OCI-M1 (cell line): ENCODE measurements at regions not wholly inside any gene's neighbourhood (a gene's known extent, or its start where the extent isn't known, plus 50 kb on each side); places are given as distances from the start of the nearest gene placed in this dataset.

Source experiments
- DNase-seq: peaks from one replicate; lab custom pipeline; 2025; lab: John Stamatoyannopoulos, UW

- DNase-seq = no peak
Measured at GRCh38 chr5:81914696-81915095, 57.1 kb upstream of the ATG10 start.

- no peak for DNase-seq
Measured at GRCh38 chr5:81912933-81913332, 58.9 kb upstream of the ATG10 start.

DNA sequence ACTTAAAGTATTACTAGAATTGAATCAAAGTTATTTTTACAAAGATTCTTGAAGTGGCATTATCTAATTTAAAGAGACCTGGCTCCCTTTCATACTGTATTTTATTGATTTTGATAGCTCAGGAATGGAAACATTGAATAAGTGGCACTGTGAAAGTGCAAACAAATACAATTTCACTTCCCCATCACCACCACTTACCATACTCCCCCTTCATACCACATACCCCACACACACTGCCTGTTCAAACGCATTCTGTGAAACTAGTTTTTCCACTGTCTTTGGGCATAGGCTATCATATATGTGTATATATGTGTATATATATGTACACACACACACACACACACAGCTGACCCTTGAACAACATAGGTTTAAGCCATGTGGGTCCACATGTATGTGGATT is 62.1 kb upstream of the ATG10 start:
- DNase-seq = no peak

- peak; percentile 54 for DNase-seq
Measured at GRCh38 chr5:81908771-81909170, 63.1 kb upstream of the ATG10 start.

GRCh38 chr5:81908044-81908443 is 63.8 kb upstream of the ATG10 start:
- DNase-seq = no peak

GRCh38 chr5:81907012-81907635 is 64.7 kb upstream of the ATG10 start:
- no peak for DNase-seq

DNA sequence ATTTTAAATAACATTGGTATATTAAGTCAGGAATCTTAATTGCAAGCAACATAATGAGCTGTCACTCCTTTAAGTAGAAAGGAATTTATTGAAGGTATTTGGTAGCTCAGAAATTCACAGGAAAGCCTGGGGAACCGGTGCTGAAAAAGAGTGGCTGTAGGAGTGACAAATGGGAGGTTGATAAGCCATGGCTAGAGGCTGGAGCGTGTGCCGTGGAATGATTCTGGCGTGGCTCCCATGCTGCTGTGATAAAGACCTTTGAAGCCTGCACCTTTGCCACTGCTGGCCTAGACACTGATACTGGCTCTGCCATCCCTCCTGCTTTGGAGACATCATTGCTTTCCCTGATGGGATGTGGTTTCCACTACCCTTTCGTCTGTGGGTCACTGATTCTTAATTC is 65.7 kb upstream of the ATG10 start:
- no peak for DNase-seq

DNA sequence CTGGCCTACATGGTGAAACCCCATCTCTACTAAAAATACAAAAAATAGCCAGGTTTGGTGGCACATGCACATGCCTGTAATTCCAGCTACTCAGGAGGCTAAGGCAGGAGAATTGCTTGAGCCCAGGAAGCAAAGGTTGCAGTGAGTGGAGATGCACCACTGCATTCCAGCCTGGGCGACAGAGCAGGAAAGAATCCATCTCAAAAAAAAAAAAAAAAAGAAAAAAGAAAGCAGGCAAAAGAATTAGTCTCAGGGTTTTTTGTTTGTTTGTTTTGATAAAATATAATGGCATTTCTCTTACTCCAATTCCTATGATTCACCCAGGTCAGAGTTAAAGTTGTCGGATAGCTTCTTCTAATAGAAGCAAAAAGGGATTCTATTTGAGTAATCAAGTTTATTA is 67.0 kb upstream of the ATG10 start:
- no peak for DNase-seq

GRCh38 chr5:81904166-81904565 is 67.7 kb upstream of the ATG10 start:
- no peak for DNase-seq

DNA sequence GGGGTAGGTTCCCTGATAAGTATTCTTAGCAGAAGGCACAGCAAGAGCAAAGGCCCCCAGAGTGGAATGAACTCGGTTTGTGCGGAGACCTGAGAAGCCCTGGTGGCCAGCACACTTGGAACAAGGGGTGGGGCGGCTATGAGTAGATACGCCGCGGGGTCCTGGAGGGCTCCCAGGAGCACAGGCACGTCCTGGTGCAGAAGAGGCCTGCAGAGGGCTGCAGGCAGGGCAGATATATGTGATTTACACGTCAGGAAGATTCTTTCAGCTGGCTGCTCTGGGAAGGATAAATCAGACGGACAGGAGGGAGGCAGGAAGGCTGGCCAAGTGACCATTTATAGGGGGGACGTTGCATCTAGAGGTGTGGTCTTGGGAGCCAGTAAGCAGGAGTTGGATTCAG is 70.2 kb upstream of the ATG10 start:
- no peak for DNase-seq

- DNase-seq = no peak
Measured at GRCh38 chr5:81899123-81899522, 72.7 kb upstream of the ATG10 start.

GRCh38 chr5:81898403-81898802 is 73.4 kb upstream of the ATG10 start:
- peak; percentile 76 for DNase-seq

DNA sequence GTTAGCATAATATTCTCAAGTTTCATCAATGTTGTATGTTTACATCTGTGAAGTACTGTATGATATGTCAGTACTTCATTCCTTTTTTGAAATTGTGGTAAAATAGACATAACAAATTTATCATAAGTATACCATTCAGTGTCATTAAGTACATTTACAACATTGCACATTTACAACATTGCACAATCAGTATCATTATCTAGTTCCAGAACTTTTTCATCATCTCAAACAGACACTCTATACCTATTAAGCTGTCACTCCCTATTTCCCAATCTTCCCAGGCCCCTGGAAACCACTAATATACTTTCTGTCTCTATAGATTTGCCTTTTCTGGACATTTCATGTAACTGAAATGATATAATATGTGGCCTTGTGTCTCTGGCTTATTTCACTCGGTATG is 75.1 kb upstream of the ATG10 start:
- peak; percentile 13 for DNase-seq

- peak; percentile 60 for DNase-seq
Measured at GRCh38 chr5:81895307-81895706, 76.5 kb upstream of the ATG10 start.

- DNase-seq = no peak
Measured at GRCh38 chr5:81893961-81894360, 77.9 kb upstream of the ATG10 start.

DNA sequence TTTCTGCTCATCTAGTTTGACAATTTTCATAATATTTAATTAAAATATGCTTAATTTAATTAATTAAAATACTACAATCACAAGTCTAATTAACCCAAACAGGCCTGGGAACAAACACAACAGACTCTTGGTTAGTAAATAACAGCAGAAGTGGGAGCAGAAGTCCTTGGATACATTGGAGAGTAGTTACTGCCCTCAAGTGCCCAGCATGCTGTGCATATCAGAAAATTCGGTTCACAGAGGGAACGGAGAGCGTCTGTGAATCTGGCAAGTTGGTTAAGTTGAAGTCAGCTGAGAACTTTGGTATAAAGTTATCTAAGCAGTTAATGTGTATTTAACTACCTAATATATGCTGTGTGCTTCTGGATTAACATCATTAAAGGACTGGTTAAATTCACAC is 87.0 kb upstream of the ATG10 start:
- DNase-seq = no peak

DNA sequence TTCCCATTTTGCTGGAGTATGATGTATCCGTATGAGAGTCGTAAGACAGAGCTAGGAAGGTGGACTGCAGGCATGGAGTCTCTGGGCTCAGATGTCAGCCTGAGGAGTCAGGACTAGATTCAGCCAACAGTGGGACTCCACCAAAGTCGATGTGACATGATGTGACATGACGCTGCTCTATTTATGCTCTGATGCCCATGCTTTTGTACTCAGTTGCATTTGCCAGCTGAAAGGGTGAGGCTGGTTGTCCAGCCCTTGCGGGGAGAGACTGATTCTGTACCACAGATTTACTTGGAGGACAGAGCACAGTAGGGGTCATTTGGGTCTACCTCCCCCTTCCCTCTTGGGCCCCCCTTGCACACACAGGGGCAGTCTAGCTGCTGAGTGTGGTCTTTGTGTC is 88.5 kb upstream of the ATG10 start:
- DNase-seq = no peak

DNA sequence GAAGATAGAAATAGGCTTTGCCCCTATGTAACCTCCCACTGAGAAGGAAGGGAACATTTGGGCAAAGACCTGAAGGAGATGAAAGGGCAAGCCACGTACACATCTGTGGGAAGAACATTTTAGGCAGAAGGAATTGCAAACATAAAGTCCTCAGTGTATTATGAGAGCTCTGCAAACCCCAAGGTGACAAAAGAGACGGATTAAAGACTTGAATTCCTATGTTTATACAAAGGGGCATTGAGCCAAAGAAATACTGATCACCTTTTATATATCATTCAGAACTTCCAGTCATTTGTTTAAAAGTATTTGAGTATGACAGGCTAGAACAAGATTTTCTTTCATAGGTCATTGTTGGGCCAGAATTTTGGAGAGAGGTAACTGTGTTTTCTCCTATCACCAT is 90.2 kb upstream of the ATG10 start:
- no peak for DNase-seq

GRCh38 chr5:81879936-81880335 is 91.9 kb upstream of the ATG10 start:
- no peak for DNase-seq

DNA sequence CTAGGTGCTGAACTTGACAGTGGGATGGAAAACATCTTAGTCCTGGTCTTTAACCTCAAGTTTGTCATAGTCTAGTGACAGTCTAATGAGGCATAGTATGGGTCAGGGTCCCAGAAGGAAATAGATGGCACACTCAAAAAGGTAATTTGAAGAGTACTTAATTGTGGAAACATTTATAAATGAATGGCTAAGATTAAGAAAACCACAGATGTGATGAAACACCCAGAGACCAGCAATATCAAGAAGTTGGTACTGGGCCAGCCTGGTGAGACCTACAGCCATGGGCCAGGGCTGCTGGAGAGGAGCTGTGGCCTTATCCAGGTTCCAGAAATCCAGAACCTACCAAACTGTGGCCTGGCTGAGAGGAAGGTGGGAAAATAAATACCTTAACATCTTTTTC is 93.5 kb upstream of the ATG10 start:
- no peak for DNase-seq

DNA sequence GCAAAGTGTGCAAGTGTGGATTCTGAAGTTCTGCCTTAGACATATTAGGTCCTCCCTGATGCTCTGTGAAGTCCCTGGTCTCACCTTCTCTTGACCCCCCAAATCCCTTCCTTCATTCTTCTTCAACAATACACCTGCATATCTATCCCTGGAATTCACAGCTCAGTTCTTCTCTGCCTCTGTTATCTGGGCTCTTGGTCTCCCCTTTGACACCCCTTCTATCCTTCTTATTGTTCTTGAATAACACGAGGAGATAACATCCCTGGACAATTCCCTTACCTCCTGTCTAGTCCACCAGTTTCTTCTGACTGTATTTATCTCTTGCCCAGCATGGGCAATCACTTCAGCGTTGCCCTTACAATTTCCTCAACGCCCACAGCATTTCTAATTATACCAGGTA is 104.8 kb upstream of the ATG10 start:
- no peak for DNase-seq

GRCh38 chr5:81860778-81861177 is 109.9 kb upstream of the SSBP2 start:
- no peak for DNase-seq

DNA sequence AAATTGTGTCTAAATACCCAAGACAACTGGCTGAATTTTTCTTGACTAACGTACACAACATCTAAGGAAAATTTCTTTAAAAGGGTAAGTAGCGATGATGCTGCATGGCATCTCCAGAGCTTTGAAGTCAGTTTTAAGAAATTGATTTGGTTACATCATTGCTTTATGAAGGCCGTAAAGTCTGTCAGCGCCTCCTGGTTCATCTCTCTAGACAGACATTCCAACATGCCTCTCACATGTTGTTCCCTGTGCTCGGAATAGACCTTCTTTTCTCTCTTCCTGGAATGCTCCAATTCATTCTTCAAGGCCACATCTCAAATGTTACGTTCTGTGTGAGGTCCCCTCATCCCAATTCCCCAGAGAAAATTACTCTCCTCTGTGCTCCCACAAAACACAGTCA is 108.7 kb upstream of the SSBP2 start:
- no peak for DNase-seq
